Breast epithelium (tissue), 3 donors: ENCODE measurements at regions not wholly inside any gene's neighbourhood (a gene's known extent, or its start where the extent isn't known, plus 50 kb on each side); places are given as distances from the start of the nearest gene placed in this dataset.

Source experiments
- CTCF ChIP-seq, 3 donors: fragments of 450-650 bp; IDR thresholded peaks; one replicate each; pipeline ENCODE4 v1.5.1; 2016 to 2017; ENCODE audit warnings: antibody characterized with exemption in 3 of 3, mild to moderate bottlenecking in 3 of 3, moderate library complexity in 3 of 3
- POLR2A ChIP-seq: fragments of 450-650 bp; IDR thresholded peaks from one replicate; pipeline ENCODE4 v1.6.1; 2016; ENCODE audit warnings: antibody characterized with exemption, mild to moderate bottlenecking, moderate library complexity

GRCh38 chr4:127102361-127102760, 530.4 kb upstream of the INTU start:
- TF ChIP-seq POLR2A (no peak), CTCF (IDR thresholded peaks at IDR 0.05) (no peak)
